Ascending aorta (tissue), 2 donors: ENCODE measurements at regions not wholly inside any gene's neighbourhood (a gene's known extent, or its start where the extent isn't known, plus 50 kb on each side); places are given as distances from the start of the nearest gene placed in this dataset.

Source experiments
- DNase-seq, 2 donors: peaks; one replicate each; pipeline ENCODE4 v3.0.0-alpha.2; 2019; ENCODE audit warnings: low spot score in 2 of 2
- H3K27ac ChIP-seq, 2 donors: fragments of 200-600 bp; sonication (generic); one replicate each; pipeline ENCODE4 v1.5.1; 2016 to 2017; ENCODE audit warnings: mild to moderate bottlenecking in 1 of 2
- H3K27me3 ChIP-seq: fragments of 200-600 bp; sonication (generic); one replicate; pipeline ENCODE4 v1.5.1; 2017
- H3K36me3 ChIP-seq, 2 donors: fragments of 200-600 bp; sonication (generic); one replicate each; pipeline ENCODE4 v1.5.1; 2016
- H3K4me1 ChIP-seq, 2 donors: fragments of 200-600 bp; sonication (generic); one replicate each; pipeline ENCODE4 v1.5.1; 2016 to 2017; ENCODE audit warnings: mild to moderate bottlenecking in 1 of 2
- H3K4me3 ChIP-seq, 2 donors: fragments of 200-600 bp; sonication (generic); one replicate each; pipeline ENCODE4 v1.5.1; 2016 to 2017; ENCODE audit warnings: mild to moderate bottlenecking in 1 of 2
- H3K9me3 ChIP-seq, 2 donors: fragments of 200-600 bp; sonication (generic); one replicate each; pipeline ENCODE4 v1.5.1; 2016
- intact Hi-C: fragments of 100-400 bp; cut with DNase I; formaldehyde crosslinking; loops from one replicate; pipeline ENCODE4 v1.15.1; 2023
- TF ChIP-seq, protein P1 (sequence below), 3 experiments: fragments of 200-600 bp in 2 of 3; fragments of 450-650 bp in 1 of 3; sonication (generic) in 2 of 3; IDR thresholded peaks; one replicate each; pipeline ENCODE4 v1.5.1; 2016 to 2019; ENCODE audit warnings: antibody characterized with exemption in 3 of 3, mild to moderate bottlenecking in 1 of 3, moderate library complexity in 1 of 3

DNA sequence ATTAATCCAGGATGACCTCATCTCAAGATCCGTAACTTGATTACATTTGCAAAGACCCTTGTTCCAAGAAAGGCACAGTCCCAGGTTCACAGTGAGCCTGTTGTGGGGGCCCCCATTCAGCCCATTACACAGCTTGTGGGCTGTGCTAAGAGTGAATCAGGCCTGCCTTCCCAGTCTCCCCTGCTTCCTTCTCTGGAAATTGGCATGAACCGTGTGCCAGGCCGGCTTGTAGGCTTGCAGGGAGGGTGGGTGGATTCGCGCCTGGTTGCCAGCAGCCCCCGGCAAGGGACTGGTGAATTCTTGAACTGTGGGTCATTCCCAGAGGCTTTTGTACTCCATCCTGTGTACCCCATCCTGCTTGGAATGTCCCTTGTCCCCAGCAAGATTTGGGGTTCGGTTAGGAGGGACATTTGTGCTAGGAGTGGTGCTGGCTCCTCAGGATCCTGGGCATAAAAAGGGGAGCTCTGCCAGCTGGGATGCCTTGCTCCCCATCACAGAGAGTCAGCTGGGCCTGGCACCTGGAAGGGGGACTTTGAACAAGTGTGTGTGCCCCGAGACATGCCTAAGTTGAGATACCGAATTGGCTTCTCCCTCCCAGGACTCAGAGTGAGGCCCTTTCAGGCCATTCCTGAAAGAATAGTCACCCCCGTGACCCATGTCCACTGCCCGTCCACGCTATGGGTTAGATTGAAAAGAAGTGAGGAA, 818.2 kb downstream of the BRD1 start:
- DNase-seq = peak in 1 of 2 donors; percentile 5
- Histone ChIP-seq H3K36me3 (no peaks in the 10 kb centered on the region), H3K27me3 (no peaks in the 10 kb centered on the region), H3K4me1 (peaks cover 10 to 39% of the 10 kb centered on the region in 2 donors), H3K9me3 (no peaks in the 10 kb centered on the region), H3K27ac (peak overlapping the region; percentile 70 to 84), H3K4me3 (no peak overlapping the region)
- TF ChIP-seq, protein P1, sequence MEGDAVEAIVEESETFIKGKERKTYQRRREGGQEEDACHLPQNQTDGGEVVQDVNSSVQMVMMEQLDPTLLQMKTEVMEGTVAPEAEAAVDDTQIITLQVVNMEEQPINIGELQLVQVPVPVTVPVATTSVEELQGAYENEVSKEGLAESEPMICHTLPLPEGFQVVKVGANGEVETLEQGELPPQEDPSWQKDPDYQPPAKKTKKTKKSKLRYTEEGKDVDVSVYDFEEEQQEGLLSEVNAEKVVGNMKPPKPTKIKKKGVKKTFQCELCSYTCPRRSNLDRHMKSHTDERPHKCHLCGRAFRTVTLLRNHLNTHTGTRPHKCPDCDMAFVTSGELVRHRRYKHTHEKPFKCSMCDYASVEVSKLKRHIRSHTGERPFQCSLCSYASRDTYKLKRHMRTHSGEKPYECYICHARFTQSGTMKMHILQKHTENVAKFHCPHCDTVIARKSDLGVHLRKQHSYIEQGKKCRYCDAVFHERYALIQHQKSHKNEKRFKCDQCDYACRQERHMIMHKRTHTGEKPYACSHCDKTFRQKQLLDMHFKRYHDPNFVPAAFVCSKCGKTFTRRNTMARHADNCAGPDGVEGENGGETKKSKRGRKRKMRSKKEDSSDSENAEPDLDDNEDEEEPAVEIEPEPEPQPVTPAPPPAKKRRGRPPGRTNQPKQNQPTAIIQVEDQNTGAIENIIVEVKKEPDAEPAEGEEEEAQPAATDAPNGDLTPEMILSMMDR (IDR thresholded peaks at IDR 0.05) = no peak
- intact Hi-C loops = loop anchor here (5.0 kb wide), 1 partner anchor 432 kb away; no protein-coding TSS in a partner anchor

GRCh38 chr22:49008682-49009235, 818.9 kb downstream of the BRD1 start:
- H3K27me3 ChIP-seq = no peaks in the 10 kb centered on the region
- DNase-seq = peak in 1 of 2 donors; percentile 7
- intact Hi-C loops = no loop called here

GRCh38 chr22:49007013-49007653, 820.5 kb downstream of the BRD1 start:
- intact Hi-C loops = no loop called here
- H3K4me1 ChIP-seq = peaks cover 3 to 26% of the 10 kb centered on the region in 2 donors
- H3K4me3 ChIP-seq = no peak overlapping the region
- no peak overlapping the region for H3K27ac ChIP-seq
- no peaks in the 10 kb centered on the region for H3K36me3 ChIP-seq
- no peak for DNase-seq
- TF ChIP-seq, protein P1 (IDR thresholded peaks at IDR 0.05) = no peak
- no peaks in the 10 kb centered on the region for H3K9me3 ChIP-seq
- H3K27me3 ChIP-seq = no peaks in the 10 kb centered on the region

More at GRCh38 chr22:49008682-49009235, 818.9 kb downstream of the BRD1 start:
- TF ChIP-seq, protein P1 (IDR thresholded peaks at IDR 0.05) = no peak
- Histone ChIP-seq H3K4me1 (peaks cover 5 to 32% of the 10 kb centered on the region in 2 donors), H3K4me3 (no peak overlapping the region), H3K9me3 (no peaks in the 10 kb centered on the region), H3K36me3 (no peaks in the 10 kb centered on the region), H3K27ac (peak overlapping the region; percentile 70 to 84)

DNA sequence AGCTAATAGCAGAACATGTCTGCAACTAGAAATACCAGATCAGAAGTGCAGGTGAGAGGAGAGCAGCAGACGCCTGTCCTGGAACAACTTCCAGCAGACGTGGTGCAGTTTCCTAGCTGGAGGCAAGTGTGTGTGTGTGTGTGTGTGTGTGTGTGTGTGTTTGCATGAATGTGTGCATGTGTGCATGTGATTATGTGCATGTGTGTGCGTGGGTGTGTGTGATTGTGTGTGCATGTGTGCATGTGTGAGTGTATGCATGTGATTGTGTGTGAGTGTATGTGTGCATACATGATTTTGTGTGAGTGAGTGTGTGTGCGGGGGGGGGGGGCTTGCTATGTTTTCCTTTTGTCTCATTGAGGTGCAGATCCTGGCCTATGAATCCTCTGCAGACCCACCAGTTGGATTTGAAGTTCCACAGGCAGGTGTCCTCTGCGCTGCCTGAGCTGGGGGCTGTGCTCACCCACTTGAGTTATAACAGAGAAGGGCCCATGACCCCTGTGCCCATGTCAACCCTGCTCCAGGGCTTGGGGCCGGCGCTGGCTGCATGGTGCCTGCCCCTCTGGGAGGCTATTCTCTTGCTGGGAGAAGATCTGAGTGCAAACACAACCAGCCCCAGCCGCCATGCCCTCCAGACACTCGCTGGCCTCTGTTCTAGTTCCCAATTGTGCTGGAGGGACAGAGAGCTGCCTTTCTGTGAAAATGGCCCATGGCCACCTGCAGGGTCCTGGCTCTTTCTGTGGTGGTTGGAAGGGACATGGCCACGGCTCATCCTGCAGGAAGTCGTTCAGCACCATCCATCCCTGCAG, 821.3 kb downstream of the BRD1 start:
- intact Hi-C loops = no loop called here
- no peaks in the 10 kb centered on the region for H3K27me3 ChIP-seq
- DNase-seq = no peak

DNA sequence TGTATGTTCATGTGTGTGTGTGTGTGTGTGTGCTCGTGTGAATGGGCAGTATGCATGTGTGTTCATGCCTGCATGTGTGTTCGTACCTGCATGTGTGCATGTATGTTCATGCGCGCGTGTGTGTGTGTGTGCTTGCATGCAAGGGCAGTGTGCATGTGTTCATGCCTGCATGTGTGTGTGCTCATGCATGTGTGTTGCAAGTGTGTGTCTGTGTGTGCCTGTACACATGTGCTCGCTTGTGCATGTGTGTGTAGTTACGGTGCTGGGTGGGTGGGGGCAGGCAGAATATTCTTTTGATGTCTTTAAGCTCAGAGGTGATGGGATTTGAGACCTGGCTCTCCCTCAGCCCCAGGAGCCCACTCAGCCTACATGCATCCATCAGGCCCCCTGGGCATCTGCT, 822.1 kb downstream of the BRD1 start:
- Histone ChIP-seq H3K27me3 (no peaks in the 10 kb centered on the region), H3K9me3 (no peaks in the 10 kb centered on the region), H3K4me3 (no peak overlapping the region), H3K27ac (no peak overlapping the region), H3K36me3 (no peaks in the 10 kb centered on the region), H3K4me1 (peaks cover 0 to 12% of the 10 kb centered on the region in 2 donors)
- TF ChIP-seq, protein P1 (IDR thresholded peaks at IDR 0.05) = no peak
- DNase-seq = no peak
- intact Hi-C loops = no loop called here

More for the DNA sequence above, 821.3 kb downstream of the BRD1 start:
- TF ChIP-seq, protein P1 (IDR thresholded peaks at IDR 0.05) = no peak
- Histone ChIP-seq H3K27ac (no peak overlapping the region), H3K9me3 (no peaks in the 10 kb centered on the region), H3K4me3 (no peak overlapping the region), H3K36me3 (no peaks in the 10 kb centered on the region), H3K4me1 (peaks cover 0 to 20% of the 10 kb centered on the region in 2 donors)
